Stimulated activated effector memory CD8-positive, alpha-beta T cell treated with anti-CD3 and anti-CD28 coated beads, Interleukin-12 subunit alpha, Interleukin-12 subunit beta, amount 100 ng/mL, for 72 hours (primary cell): ENCODE measurements at regions not wholly inside any gene's neighbourhood (a gene's known extent, or its start where the extent isn't known, plus 50 kb on each side); places are given as distances from the start of the nearest gene placed in this dataset.
"Not testable (repeated sequence)": the region's sequence is repeated elsewhere in the genome, so short reads cannot be mapped to it uniquely, and the experiment has no call there.

ENCODE experiments used
- ATAC-seq: fragments of 150-1000 bp; cut with Tn5 transposase; 2 replicates; pipeline ENCODE4 v1.10.0; 2021
- DNase-seq, 2 donors: peaks; one replicate each; pipeline ENCODE4 v3.0.0; 2021 to 2022; ENCODE audit warnings: low spot score in 2 of 2
- H3K27ac Mint-ChIP-seq: one replicate; pipeline ENCODE4 v1.8.0; 2022; ENCODE audit warnings: mild to moderate bottlenecking, mixed read lengths
- H3K36me3 Mint-ChIP-seq: one replicate; pipeline ENCODE4 v1.8.0; 2022; ENCODE audit warnings: mild to moderate bottlenecking, mixed read lengths
- H3K4me1 Mint-ChIP-seq: one replicate; pipeline ENCODE4 v1.8.0; 2022; ENCODE audit warnings: mixed read lengths
- H3K4me3 Mint-ChIP-seq: one replicate; pipeline ENCODE4 v1.8.0; 2022; ENCODE audit warnings: mild to moderate bottlenecking, mixed read lengths
- H3K9me3 Mint-ChIP-seq: one replicate; pipeline ENCODE4 v1.8.0; 2022; ENCODE audit warnings: mixed read lengths

GRCh38 chr2:131681611-131682121 is 154.0 kb downstream of the CCDC74A start:
- ATAC-seq, result peak; percentile 6
- peaks cover 11% of the 10 kb centered on the region for H3K36me3 Mint-ChIP-seq
- not testable (repeated sequence) for H3K9me3 Mint-ChIP-seq, DNase-seq
- H3K4me3 Mint-ChIP-seq, result peak overlapping the region; percentile 79
- peaks cover 38% of the 10 kb centered on the region for H3K4me1 Mint-ChIP-seq
- H3K27ac Mint-ChIP-seq, result peak overlapping the region; percentile 86

GRCh38 chr2:131682122-131682944 is 154.6 kb downstream of the CCDC74A start:
- peaks cover 18% of the 10 kb centered on the region for H3K36me3 Mint-ChIP-seq
- ATAC-seq (peak; percentile 99), DNase-seq (peak; percentile 56 to 89)
- H3K9me3 Mint-ChIP-seq, result no peaks in the 10 kb centered on the region
- H3K27ac Mint-ChIP-seq, result peak overlapping the region; percentile 86
- H3K4me3 Mint-ChIP-seq, result peak overlapping the region; percentile 79
- H3K4me1 Mint-ChIP-seq, result peaks cover 38% of the 10 kb centered on the region

GRCh38 chr2:131682945-131683330 is 155.2 kb downstream of the CCDC74A start:
- Mint-ChIP-seq H3K27ac (peak overlapping the region; percentile 86), H3K4me3 (peak overlapping the region; percentile 79), H3K4me1 (peaks cover 38% of the 10 kb centered on the region), H3K36me3 (peaks cover 24% of the 10 kb centered on the region)
- DNase-seq (peak in 1 of 2 donors; percentile 62), ATAC-seq (peak; percentile 66)
- H3K9me3 Mint-ChIP-seq, result not testable (repeated sequence)

GRCh38 chr2:131684631-131685316 is 157.1 kb downstream of the CCDC74A start:
- H3K4me3 Mint-ChIP-seq, result peak overlapping the region; percentile 79
- peaks cover 38% of the 10 kb centered on the region for H3K4me1 Mint-ChIP-seq
- H3K36me3 Mint-ChIP-seq, result peaks cover 42% of the 10 kb centered on the region
- not testable (repeated sequence) for ATAC-seq, H3K27ac Mint-ChIP-seq, DNase-seq, H3K9me3 Mint-ChIP-seq

- not testable (repeated sequence) for H3K9me3 Mint-ChIP-seq
Observed at GRCh38 chr2:131686164-131686893, 158.6 kb downstream of the CCDC74A start.

GRCh38 chr2:131686894-131687238 is 159.2 kb downstream of the CCDC74A start:
- H3K9me3 Mint-ChIP-seq, H3K27ac Mint-ChIP-seq, ATAC-seq, H3K4me3 Mint-ChIP-seq, DNase-seq: not testable (repeated sequence)
- H3K4me1 Mint-ChIP-seq, result peaks cover 40% of the 10 kb centered on the region
- H3K36me3 Mint-ChIP-seq, result peaks cover 63% of the 10 kb centered on the region

More at GRCh38 chr2:131686164-131686893, 158.6 kb downstream of the CCDC74A start:
- not testable (repeated sequence) for ATAC-seq, DNase-seq, H3K27ac Mint-ChIP-seq, H3K4me3 Mint-ChIP-seq
- Mint-ChIP-seq H3K4me1 (peaks cover 42% of the 10 kb centered on the region), H3K36me3 (peaks cover 57% of the 10 kb centered on the region)

GRCh38 chr2:131689066-131689465 is 161.4 kb downstream of the CCDC74A start:
- not testable (repeated sequence) for DNase-seq, H3K9me3 Mint-ChIP-seq, H3K4me3 Mint-ChIP-seq, H3K27ac Mint-ChIP-seq, ATAC-seq
- H3K4me1 Mint-ChIP-seq, result peaks cover 28% of the 10 kb centered on the region
- peaks cover 66% of the 10 kb centered on the region for H3K36me3 Mint-ChIP-seq

GRCh38 chr2:131711268-131711667 is 183.6 kb downstream of the CCDC74A start:
- H3K4me3 Mint-ChIP-seq, H3K9me3 Mint-ChIP-seq, ATAC-seq, H3K4me1 Mint-ChIP-seq, DNase-seq, H3K36me3 Mint-ChIP-seq, H3K27ac Mint-ChIP-seq: not testable (repeated sequence)

- not testable (repeated sequence) for H3K4me1 Mint-ChIP-seq, H3K27ac Mint-ChIP-seq, H3K4me3 Mint-ChIP-seq, DNase-seq, ATAC-seq, H3K9me3 Mint-ChIP-seq, H3K36me3 Mint-ChIP-seq
Observed at GRCh38 chr2:131717907-131718306, 190.2 kb downstream of the CCDC74A start.

- not testable (repeated sequence) for H3K36me3 Mint-ChIP-seq, ATAC-seq, H3K27ac Mint-ChIP-seq, H3K4me3 Mint-ChIP-seq, DNase-seq, H3K9me3 Mint-ChIP-seq, H3K4me1 Mint-ChIP-seq
Observed at GRCh38 chr2:131721163-131721562, 193.5 kb downstream of the CCDC74A start.

GRCh38 chr2:131722256-131722655 is 194.6 kb downstream of the CCDC74A start:
- H3K4me1 Mint-ChIP-seq, H3K9me3 Mint-ChIP-seq, H3K4me3 Mint-ChIP-seq, H3K27ac Mint-ChIP-seq, DNase-seq, H3K36me3 Mint-ChIP-seq, ATAC-seq: not testable (repeated sequence)

- peaks cover 9% of the 10 kb centered on the region for H3K36me3 Mint-ChIP-seq
- DNase-seq (no peak), ATAC-seq (no peak)
- H3K4me3 Mint-ChIP-seq, result no peak overlapping the region
- no peaks in the 10 kb centered on the region for H3K4me1 Mint-ChIP-seq
- H3K9me3 Mint-ChIP-seq, result no peaks in the 10 kb centered on the region
- no peak overlapping the region for H3K27ac Mint-ChIP-seq
Observed at GRCh38 chr2:131724019-131724418, 196.3 kb downstream of the CCDC74A start.

- not testable (repeated sequence) for H3K4me3 Mint-ChIP-seq, ATAC-seq, H3K4me1 Mint-ChIP-seq, H3K27ac Mint-ChIP-seq, H3K36me3 Mint-ChIP-seq, DNase-seq, H3K9me3 Mint-ChIP-seq
Observed at GRCh38 chr2:131728451-131728850, 200.8 kb downstream of the CCDC74A start.

GRCh38 chr2:131733530-131733929 is 205.8 kb downstream of the CCDC74A start:
- not testable (repeated sequence) for H3K27ac Mint-ChIP-seq, DNase-seq, H3K36me3 Mint-ChIP-seq, H3K4me1 Mint-ChIP-seq, H3K9me3 Mint-ChIP-seq, H3K4me3 Mint-ChIP-seq, ATAC-seq

GRCh38 chr2:131736406-131736805 is 208.7 kb downstream of the CCDC74A start:
- not testable (repeated sequence) for H3K27ac Mint-ChIP-seq, ATAC-seq, H3K4me3 Mint-ChIP-seq, H3K9me3 Mint-ChIP-seq, H3K4me1 Mint-ChIP-seq, DNase-seq, H3K36me3 Mint-ChIP-seq
